Type B pancreatic cell (in vitro differentiated cells): ENCODE measurements at regions not wholly inside any gene's neighbourhood (a gene's known extent, or its start where the extent isn't known, plus 50 kb on each side); places are given as distances from the start of the nearest gene placed in this dataset.

Experiments
- DNase-seq: peaks from one replicate; pipeline ENCODE4 v3.0.0; 2021; ENCODE audit warnings: mixed read lengths; ENCODE audit not compliant: unreplicated experiment; ENCODE audit errors: extremely low spot score
- H3K27ac Mint-ChIP-seq: 2 replicates; pipeline ENCODE4 v1.8.0; 2021; ENCODE audit warnings: mild to moderate bottlenecking, mixed read lengths
- H3K27me3 Mint-ChIP-seq: 2 replicates; pipeline ENCODE4 v1.8.0; 2021; ENCODE audit warnings: mixed read lengths
- H3K36me3 Mint-ChIP-seq: 2 replicates; pipeline ENCODE4 v1.8.0; 2021; ENCODE audit warnings: mixed read lengths
- H3K4me1 Mint-ChIP-seq: one replicate; pipeline ENCODE4 v1.8.0; 2021; ENCODE audit warnings: mixed read lengths; ENCODE audit not compliant: unreplicated experiment
- H3K4me3 Mint-ChIP-seq: 2 replicates; pipeline ENCODE4 v1.8.0; 2021; ENCODE audit warnings: mild to moderate bottlenecking, mixed read lengths
- H3K9me3 Mint-ChIP-seq: 2 replicates; pipeline ENCODE4 v1.8.0; 2021; ENCODE audit warnings: mixed read lengths
- CTCF ChIP-seq: fragments of 200-600 bp; sonication (generic); conservative IDR thresholded peaks from 2 replicates; pipeline ENCODE4 v1.5.0; 2021; ENCODE audit warnings: antibody characterized with exemption, mild to moderate bottlenecking

- H3K4me3 Mint-ChIP-seq = no peak overlapping the region
- H3K4me1 Mint-ChIP-seq = peaks cover 3% of the 10 kb centered on the region
- H3K27me3 Mint-ChIP-seq = peaks cover 32% of the 10 kb centered on the region
- H3K27ac Mint-ChIP-seq = no peak overlapping the region
- H3K36me3 Mint-ChIP-seq = no peaks in the 10 kb centered on the region
- DNase-seq = no peak
- H3K9me3 Mint-ChIP-seq = peaks cover 4% of the 10 kb centered on the region
- no peak for TF ChIP-seq CTCF
Measured at GRCh38 chr1:5500541-5500940, 491.7 kb downstream of the NPHP4 start.

GRCh38 chr1:5497503-5497902, 494.7 kb downstream of the NPHP4 start:
- peaks cover 4% of the 10 kb centered on the region for H3K9me3 Mint-ChIP-seq
- no peak for TF ChIP-seq CTCF
- peaks cover 26% of the 10 kb centered on the region for H3K27me3 Mint-ChIP-seq
- no peak overlapping the region for H3K4me3 Mint-ChIP-seq
- no peaks in the 10 kb centered on the region for H3K36me3 Mint-ChIP-seq
- no peak overlapping the region for H3K27ac Mint-ChIP-seq
- peaks cover 24% of the 10 kb centered on the region for H3K4me1 Mint-ChIP-seq
- DNase-seq = no peak

- no peak for DNase-seq
- Mint-ChIP-seq H3K27ac (no peak overlapping the region), H3K4me3 (no peak overlapping the region), H3K36me3 (no peaks in the 10 kb centered on the region), H3K27me3 (peaks cover 21% of the 10 kb centered on the region), H3K4me1 (peaks cover 24% of the 10 kb centered on the region), H3K9me3 (peaks cover 4% of the 10 kb centered on the region)
- no peak for TF ChIP-seq CTCF
Measured at GRCh38 chr1:5495596-5496410, 496.4 kb downstream of the NPHP4 start.

GRCh38 chr1:5494518-5494917, 497.7 kb downstream of the NPHP4 start:
- Mint-ChIP-seq H3K9me3 (peaks cover 4% of the 10 kb centered on the region), H3K4me1 (peaks cover 24% of the 10 kb centered on the region)

GRCh38 chr1:5493851-5494311, 498.3 kb downstream of the NPHP4 start:
- Mint-ChIP-seq H3K9me3 (peaks cover 4% of the 10 kb centered on the region), H3K36me3 (no peaks in the 10 kb centered on the region), H3K4me3 (peak overlapping the region; percentile 40), H3K4me1 (peaks cover 24% of the 10 kb centered on the region), H3K27ac (peak overlapping the region; percentile 44), H3K27me3 (peaks cover 15% of the 10 kb centered on the region)
- TF ChIP-seq CTCF = no peak
- DNase-seq = no peak

More at GRCh38 chr1:5494518-5494917, 497.7 kb downstream of the NPHP4 start:
- no peak for TF ChIP-seq CTCF
- H3K27ac Mint-ChIP-seq = no peak overlapping the region
- H3K4me3 Mint-ChIP-seq = no peak overlapping the region
- no peaks in the 10 kb centered on the region for H3K36me3 Mint-ChIP-seq
- no peak for DNase-seq
- H3K27me3 Mint-ChIP-seq = peaks cover 18% of the 10 kb centered on the region
